ENCODE measurements at regions not wholly inside any gene's neighbourhood (a gene's known extent, or its start where the extent isn't known, plus 50 kb on each side); places are given as distances from the start of the nearest gene placed in this dataset.

- no peak for DNase-seq (ENCODE audit: low read depth, low spot score)
Observed at GRCh38 chrX:109928596-109929335, 74.1 kb upstream of the TMEM164 start.

GRCh38 chrX:109931677-109932076, 71.2 kb upstream of the TMEM164 start:
- no peak for DNase-seq (ENCODE audit: low read depth, low spot score)

GRCh38 chrX:109934434-109934833, 68.5 kb upstream of the TMEM164 start:
- peak; percentile 21 for DNase-seq (ENCODE audit: low read depth, low spot score)

- no peak for DNase-seq (ENCODE audit: low read depth, low spot score)
Observed at GRCh38 chrX:109934935-109935334, 68.0 kb upstream of the TMEM164 start.

GRCh38 chrX:109936114-109936513, 66.8 kb upstream of the TMEM164 start:
- no peak for DNase-seq (ENCODE audit: low read depth, low spot score)

GRCh38 chrX:109936598-109936997, 66.3 kb upstream of the TMEM164 start:
- no peak for DNase-seq (ENCODE audit: low read depth, low spot score)

GRCh38 chrX:109939498-109939897, 63.4 kb upstream of the TMEM164 start:
- no peak for DNase-seq (ENCODE audit: low read depth, low spot score)

GRCh38 chrX:109940411-109940810, 62.5 kb upstream of the TMEM164 start:
- no peak for DNase-seq (ENCODE audit: low read depth, low spot score)

- DNase-seq (ENCODE audit: low read depth, low spot score), result peak; percentile 61
Observed at GRCh38 chrX:109943092-109943739, 59.7 kb upstream of the TMEM164 start.

- DNase-seq (ENCODE audit: low read depth, low spot score), result no peak
Observed at GRCh38 chrX:109943740-109944092, 59.2 kb upstream of the TMEM164 start.

GRCh38 chrX:109952050-109952449, 50.9 kb upstream of the TMEM164 start:
- peak; percentile 23 for DNase-seq (ENCODE audit: low read depth, low spot score)

- DNase-seq (ENCODE audit: low read depth, low spot score), result no peak
Observed at GRCh38 chrX:109952985-109953905, 49.7 kb upstream of the TMEM164 start.
